ENCODE measurements at regions not wholly inside any gene's neighbourhood (a gene's known extent, or its start where the extent isn't known, plus 50 kb on each side); places are given as distances from the start of the nearest gene placed in this dataset.

DNA sequence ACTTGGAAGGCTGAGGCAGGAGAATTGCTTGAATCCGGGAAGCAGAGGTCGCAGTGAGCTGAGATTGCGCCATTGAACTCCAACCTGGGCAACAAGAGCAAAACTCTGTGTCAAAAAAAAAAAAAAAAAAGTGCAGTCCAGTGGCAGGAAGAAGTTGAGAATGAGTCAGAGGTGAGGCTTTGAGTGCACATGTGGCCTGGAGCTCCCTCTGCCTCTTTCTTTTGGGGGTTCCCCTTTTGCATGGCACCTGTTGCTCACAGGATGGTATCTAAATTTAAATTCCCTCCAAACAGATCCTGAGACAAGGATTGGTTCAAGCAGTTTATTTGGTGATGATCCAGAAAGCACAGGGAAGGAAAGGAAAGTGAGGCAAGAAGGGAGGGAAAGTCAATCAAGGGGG, 151.4 kb upstream of the STX18 start:
- DNase-seq (ENCODE audit: low spot score), result peak; percentile 57

- DNase-seq (ENCODE audit: low spot score), result no peak
Observed at GRCh38 chr4:4690854-4691253, 149.0 kb upstream of the STX18 start.

DNA sequence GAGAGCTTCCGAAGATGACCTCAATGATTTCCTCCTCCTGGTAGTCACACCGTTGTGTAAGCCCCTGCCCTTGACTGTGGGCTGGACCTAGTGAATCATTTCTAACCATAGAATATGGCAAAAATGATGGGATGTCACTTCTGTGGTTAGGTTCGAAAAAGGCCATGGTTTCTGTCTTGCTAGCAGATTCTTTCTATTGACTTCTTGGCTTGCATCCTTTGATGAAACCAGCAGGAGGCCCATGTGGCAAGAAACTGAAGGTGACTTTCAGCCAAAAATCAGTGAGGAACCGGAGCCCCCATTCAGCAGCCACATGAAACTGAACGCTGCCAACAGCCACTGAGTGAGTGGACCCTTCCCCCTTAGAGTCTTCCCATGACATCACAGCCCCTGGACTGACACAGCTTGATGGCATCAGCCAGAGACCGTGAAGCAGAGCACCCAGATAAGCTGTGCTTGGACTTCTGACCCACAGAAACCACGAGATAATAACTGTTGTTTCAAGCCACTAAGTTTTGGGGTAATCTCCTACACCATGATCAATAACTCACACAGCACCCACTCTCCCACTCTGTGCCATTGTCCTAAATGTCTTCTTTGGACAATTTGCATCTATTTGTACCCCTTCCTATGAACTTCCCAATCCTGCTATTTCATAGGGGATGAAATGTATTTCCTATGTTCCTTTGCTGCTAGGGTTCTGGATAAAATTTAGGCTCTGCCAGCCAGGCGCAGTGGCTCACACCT, 148.0 kb upstream of the STX18 start:
- no peak for DNase-seq (ENCODE audit: low spot score)

GRCh38 chr4:4687935-4688727, 146.3 kb upstream of the STX18 start:
- no peak for DNase-seq (ENCODE audit: low spot score)

- no peak for DNase-seq (ENCODE audit: low spot score)
Observed at GRCh38 chr4:4687100-4687499, 145.3 kb upstream of the STX18 start.

- DNase-seq (ENCODE audit: low spot score), result no peak
Observed at GRCh38 chr4:4685810-4686795, 144.3 kb upstream of the STX18 start.

GRCh38 chr4:4681653-4682052, 139.8 kb upstream of the STX18 start:
- no peak for DNase-seq (ENCODE audit: low spot score)

GRCh38 chr4:4680758-4681157, 138.9 kb upstream of the STX18 start:
- DNase-seq (ENCODE audit: low spot score), result no peak

DNA sequence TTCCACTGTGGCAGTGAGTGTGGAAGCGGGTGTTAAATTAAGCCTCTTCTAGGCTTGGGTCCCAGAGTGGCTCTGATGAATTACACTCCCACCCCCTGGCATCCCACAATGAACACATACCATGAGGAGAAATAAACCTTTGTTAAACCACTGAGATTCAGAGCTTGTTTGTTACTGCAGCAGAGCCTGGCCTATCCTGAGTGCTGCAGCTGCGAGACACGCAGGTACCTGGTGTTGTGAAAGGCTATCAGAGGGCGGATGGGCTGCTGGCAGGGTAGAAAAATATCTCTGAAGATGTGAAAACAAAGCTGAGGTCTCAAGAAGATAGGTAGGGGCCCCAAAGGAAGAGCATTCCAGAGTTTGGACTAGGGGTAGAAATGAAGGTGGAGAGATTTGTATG, 138.4 kb upstream of the STX18 start:
- DNase-seq (ENCODE audit: low spot score), result no peak

GRCh38 chr4:4677556-4678522, 136.0 kb upstream of the STX18 start:
- no peak for DNase-seq (ENCODE audit: low spot score)

DNA sequence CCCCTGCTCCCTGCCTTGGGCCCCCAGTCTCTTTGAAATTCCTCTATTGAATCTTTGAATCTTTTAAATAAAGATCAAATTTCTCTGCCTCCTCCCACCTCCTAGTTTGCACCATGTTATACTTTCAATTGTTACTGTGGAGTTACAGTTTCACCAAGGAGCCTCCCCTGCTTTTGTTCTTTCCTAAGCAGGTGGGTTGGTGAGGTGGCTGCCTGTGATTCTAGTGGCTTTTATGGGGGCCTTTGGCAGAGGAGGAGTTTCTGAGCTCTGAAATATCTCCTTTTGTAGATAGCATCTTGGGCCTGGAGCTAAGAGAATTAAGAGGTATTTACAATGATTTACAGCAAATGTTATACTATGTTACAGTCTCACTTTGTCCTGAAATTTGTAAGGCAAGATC, 133.8 kb upstream of the STX18 start:
- DNase-seq (ENCODE audit: low spot score), result no peak

GRCh38 chr4:4675051-4675581, 133.3 kb upstream of the STX18 start:
- no peak for DNase-seq (ENCODE audit: low spot score)

GRCh38 chr4:4673070-4673469, 131.2 kb upstream of the STX18 start:
- DNase-seq (ENCODE audit: low spot score), result peak; percentile 63

DNA sequence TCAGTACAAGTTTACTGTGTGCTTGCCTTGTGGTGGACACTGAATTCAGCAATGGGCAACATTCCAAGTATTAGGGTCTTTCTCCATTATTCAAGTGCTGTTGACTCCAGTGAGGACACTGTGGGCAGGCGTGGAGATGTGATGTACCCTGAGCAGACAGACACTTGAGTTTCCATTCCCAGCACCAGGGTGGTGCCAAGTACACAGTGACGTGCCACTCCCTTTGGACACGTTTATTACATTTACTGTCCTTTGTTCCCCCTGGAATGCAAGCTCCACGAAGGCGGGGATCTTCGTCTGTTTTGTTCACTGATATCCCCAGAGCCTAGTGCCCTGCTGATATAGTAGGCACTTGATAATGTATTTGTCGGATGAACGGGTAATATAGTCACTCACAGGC, 130.6 kb upstream of the STX18 start:
- DNase-seq (ENCODE audit: low spot score), result no peak

GRCh38 chr4:4671774-4672349, 130.0 kb upstream of the STX18 start:
- DNase-seq (ENCODE audit: low spot score), result no peak

GRCh38 chr4:4670869-4671268, 129.0 kb upstream of the STX18 start:
- no peak for DNase-seq (ENCODE audit: low spot score)

GRCh38 chr4:4668355-4669210, 126.7 kb upstream of the STX18 start:
- DNase-seq (ENCODE audit: low spot score), result no peak

GRCh38 chr4:4667622-4668081, 125.8 kb upstream of the STX18 start:
- DNase-seq (ENCODE audit: low spot score), result no peak
